ENCODE measurements at regions not wholly inside any gene's neighbourhood (a gene's known extent, or its start where the extent isn't known, plus 50 kb on each side); places are given as distances from the start of the nearest gene placed in this dataset.

- DNase-seq: no peak
These were observed 100.1 kb downstream of the MAFB start for GRCh38 chr20:40588891-40589290.

- DNase-seq: no peak
These were observed 102.0 kb downstream of the MAFB start for GRCh38 chr20:40587038-40587437.

GRCh38 chr20:40584130-40584809, 104.8 kb downstream of the MAFB start:
- DNase-seq: no peak

- DNase-seq: no peak
These were observed 105.4 kb downstream of the MAFB start for GRCh38 chr20:40583636-40584035.

- DNase-seq: no peak
These were observed 105.8 kb downstream of the MAFB start for GRCh38 chr20:40583205-40583604.

- DNase-seq: no peak
These were observed 106.5 kb downstream of the MAFB start for GRCh38 chr20:40582531-40582930.

GRCh38 chr20:40579701-40580100, 109.3 kb downstream of the MAFB start:
- no peak for DNase-seq

- DNase-seq: no peak
These were observed 110.1 kb downstream of the MAFB start for GRCh38 chr20:40578961-40579360.

GRCh38 chr20:40575851-40576250, 113.2 kb downstream of the MAFB start:
- no peak for DNase-seq

- no peak for DNase-seq
These were observed 116.8 kb downstream of the MAFB start for GRCh38 chr20:40572251-40572650.

GRCh38 chr20:40571639-40572038, 117.4 kb downstream of the MAFB start:
- no peak for DNase-seq

- DNase-seq: no peak
These were observed 120.8 kb downstream of the MAFB start for GRCh38 chr20:40568200-40568599.

GRCh38 chr20:40565682-40566040, 123.4 kb downstream of the MAFB start:
- no peak for DNase-seq

- no peak for DNase-seq
These were observed 123.9 kb downstream of the MAFB start for GRCh38 chr20:40565001-40565681.

- no peak for DNase-seq
These were observed 125.6 kb downstream of the MAFB start for GRCh38 chr20:40563296-40563950.

GRCh38 chr20:40562031-40562430, 127.0 kb downstream of the MAFB start:
- DNase-seq: no peak

- no peak for DNase-seq
These were observed 127.8 kb downstream of the MAFB start for GRCh38 chr20:40561187-40561586.

- DNase-seq: no peak
These were observed 130.8 kb downstream of the MAFB start for GRCh38 chr20:40558212-40558611.

- DNase-seq: no peak
These were observed 137.9 kb downstream of the MAFB start for GRCh38 chr20:40551125-40551530.

- no peak for DNase-seq
These were observed 141.4 kb downstream of the MAFB start for GRCh38 chr20:40547483-40548091.

- DNase-seq: no peak
These were observed 143.6 kb downstream of the MAFB start for GRCh38 chr20:40545478-40545877.

- DNase-seq: no peak
These were observed 147.0 kb downstream of the MAFB start for GRCh38 chr20:40542065-40542464.

GRCh38 chr20:40540166-40540565, 148.9 kb downstream of the MAFB start:
- no peak for DNase-seq

- no peak for DNase-seq
These were observed 150.9 kb downstream of the MAFB start for GRCh38 chr20:40538131-40538530.

Measured in NCI-H1417 treated with DMSO at 0.1 percent for 48 hours (cell line).